GM12872 (cell line): ENCODE measurements at regions not wholly inside any gene's neighbourhood (a gene's known extent, or its start where the extent isn't known, plus 50 kb on each side); places are given as distances from the start of the nearest gene placed in this dataset.

Experiments
- TF ChIP-seq, protein P1 (sequence below): IDR thresholded peaks from 3 replicates; pipeline ENCODE4 v1.5.1; 2011; ENCODE audit warnings: low read depth, mild to moderate bottlenecking, low read length, moderate library complexity; ENCODE audit not compliant: insufficient read depth

DNA sequence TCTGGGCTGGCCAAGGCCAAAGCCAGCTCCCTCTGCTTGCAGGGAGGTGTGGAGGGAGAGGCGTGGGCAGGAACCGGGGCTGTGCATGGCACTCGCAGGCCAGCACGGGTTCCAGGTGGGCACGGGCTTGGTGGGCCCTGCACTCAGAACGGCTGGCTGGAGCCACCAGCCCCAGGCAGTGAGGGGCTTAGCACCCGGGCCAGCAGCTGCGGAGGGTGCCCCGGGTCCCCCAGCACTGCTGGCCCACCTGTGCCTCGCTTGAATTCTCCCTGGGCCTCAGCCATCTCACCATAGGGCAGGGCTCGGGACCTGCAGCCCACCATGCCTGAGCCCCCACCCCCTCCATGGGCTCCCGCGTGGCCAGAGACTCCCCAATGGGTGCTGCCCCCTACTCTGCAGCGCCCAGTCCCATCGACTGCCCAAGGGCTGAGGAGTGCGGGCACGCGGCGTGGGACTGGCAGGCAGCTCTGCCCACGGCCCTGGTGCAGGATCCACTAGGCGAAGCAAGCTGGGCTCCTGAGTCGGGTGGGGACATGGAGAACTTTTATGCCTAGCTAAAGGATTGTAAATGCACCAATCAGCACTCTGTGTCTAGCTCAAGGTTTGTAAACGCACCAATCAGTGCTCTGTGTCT lies 193.9 kb downstream of the LARP7 start:
- TF ChIP-seq, protein P1, sequence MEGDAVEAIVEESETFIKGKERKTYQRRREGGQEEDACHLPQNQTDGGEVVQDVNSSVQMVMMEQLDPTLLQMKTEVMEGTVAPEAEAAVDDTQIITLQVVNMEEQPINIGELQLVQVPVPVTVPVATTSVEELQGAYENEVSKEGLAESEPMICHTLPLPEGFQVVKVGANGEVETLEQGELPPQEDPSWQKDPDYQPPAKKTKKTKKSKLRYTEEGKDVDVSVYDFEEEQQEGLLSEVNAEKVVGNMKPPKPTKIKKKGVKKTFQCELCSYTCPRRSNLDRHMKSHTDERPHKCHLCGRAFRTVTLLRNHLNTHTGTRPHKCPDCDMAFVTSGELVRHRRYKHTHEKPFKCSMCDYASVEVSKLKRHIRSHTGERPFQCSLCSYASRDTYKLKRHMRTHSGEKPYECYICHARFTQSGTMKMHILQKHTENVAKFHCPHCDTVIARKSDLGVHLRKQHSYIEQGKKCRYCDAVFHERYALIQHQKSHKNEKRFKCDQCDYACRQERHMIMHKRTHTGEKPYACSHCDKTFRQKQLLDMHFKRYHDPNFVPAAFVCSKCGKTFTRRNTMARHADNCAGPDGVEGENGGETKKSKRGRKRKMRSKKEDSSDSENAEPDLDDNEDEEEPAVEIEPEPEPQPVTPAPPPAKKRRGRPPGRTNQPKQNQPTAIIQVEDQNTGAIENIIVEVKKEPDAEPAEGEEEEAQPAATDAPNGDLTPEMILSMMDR = no peak

DNA sequence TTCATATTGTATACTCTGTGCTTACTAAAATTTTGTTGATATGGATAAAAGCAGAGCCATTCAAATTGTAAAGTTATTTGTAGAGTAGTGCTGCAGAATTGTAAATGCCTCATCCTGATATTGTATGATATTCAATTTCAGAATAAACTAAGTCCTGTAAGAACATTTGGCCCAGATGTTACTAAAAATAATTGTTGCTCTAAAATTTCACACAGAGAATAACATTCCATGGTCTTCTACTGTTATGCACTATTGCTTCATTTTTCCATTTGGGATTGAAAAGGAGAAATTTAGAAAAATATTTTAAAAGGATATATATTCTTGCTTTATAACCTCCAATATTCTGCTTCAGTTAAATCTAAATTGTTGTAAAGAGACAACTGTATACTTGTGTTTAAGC lies 195.6 kb downstream of the LARP7 start:
- TF ChIP-seq, protein P1 = no peak

DNA sequence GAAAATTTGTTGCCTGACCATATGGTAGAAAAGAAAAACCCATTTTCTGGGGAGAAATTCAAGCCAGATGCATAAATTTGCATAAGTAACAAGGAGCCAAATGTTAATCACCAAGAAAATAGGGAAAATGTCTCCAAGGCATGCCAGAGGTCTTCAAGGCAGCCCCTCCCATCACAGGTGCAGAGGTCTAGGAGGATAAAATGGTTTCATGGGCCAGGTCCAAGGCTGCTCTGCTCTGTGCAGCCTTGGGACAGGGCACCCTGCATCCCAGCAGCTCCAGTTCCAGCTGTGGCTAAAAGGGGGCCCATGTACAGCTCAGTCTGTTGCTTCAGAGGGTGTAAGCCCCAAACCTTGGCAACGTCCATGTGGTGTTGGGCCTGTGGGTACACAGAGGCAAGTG lies 200.0 kb downstream of the LARP7 start:
- TF ChIP-seq, protein P1 = no peak

DNA sequence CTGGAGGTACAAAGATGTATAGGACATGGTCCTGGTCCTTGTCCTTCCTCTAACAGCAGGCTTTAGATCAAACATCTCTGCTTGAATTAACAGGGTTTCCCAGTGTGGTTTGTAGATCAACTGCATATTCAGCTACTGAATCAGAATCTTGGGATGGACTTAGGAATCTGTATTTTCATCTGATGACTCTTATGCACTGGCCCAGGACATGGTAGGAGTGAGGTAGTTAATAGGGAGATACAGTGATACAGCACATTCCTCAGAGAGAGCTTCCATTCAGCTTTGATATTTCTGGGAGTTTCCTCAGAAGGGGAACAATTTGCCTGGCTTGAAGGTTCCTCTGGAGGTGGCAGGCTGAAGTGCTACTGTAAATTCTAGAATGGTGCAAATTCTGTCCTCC lies 203.1 kb downstream of the LARP7 start:
- TF ChIP-seq, protein P1 = no peak

DNA sequence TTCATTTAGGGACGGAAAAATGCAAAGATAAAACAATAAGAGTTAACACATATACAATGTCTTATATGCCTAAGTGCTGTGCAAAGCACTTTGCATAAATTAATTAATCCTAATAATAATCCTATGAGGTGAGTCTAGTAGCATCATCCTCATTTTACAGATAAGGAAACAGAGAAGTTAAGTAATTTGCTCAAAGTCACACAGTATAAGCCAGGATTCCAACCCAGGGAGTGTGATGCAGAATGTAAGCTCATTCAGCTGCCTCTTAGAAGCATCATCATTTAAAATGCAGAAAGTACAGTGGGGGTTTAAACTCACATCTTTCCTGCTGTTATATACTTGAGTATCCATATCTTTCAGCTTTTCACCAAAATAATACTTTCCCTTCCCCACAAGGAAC lies 203.7 kb downstream of the LARP7 start:
- TF ChIP-seq, protein P1 = no peak

DNA sequence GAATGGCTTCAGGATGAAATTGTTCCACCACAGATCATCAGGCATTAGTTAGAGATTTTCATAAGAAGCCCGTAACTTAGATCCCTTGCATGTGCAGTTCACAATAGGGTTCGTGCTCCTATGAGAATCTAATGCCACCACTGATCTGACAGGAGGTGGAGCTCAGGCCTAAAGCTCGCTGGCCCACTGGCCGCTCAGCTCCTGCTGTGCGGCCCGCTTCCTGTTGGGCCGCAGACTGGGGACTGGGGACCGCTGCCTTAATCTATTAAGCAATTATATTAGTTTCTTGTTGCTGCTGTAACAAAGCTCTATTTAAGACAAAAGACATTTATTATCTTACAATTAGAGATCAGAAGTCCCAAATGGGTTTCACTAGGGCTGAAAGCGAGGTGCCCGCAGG lies 205.6 kb downstream of the LARP7 start:
- TF ChIP-seq, protein P1 = no peak

DNA sequence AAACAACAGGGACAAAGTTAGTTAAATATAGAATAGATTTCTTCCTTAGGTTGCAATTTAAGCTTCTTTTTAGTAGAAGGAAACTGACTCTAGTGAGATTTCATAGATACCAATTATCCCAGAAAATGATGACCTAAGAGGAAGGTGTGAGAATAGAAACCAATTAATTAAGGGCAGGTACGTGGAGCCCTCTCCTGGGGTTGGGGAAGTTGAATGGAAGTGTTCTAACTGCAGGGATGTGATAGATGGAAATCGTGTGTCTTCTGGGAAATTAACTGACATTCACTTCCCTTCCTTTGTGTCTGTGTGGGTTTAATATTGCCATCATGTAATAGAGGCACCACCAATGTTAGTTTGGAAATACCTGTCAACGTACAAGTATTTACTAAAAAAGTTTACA lies 204.1 kb upstream of the ANK2 start:
- TF ChIP-seq, protein P1 = no peak
